Upper lobe of left lung (tissue), 6 donors: ENCODE measurements at regions not wholly inside any gene's neighbourhood (a gene's known extent, or its start where the extent isn't known, plus 50 kb on each side); places are given as distances from the start of the nearest gene placed in this dataset.

Experiments
- ATAC-seq, 2 donors: fragments of 200-7000 bp; cut with Tn5 transposase; one replicate each; pipeline ENCODE4 v1.9.1; 2022; ENCODE audit warnings: mild to moderate bottlenecking in 2 of 2, moderate library complexity in 2 of 2; ENCODE audit not compliant: low FRiP score in 2 of 2
- DNase-seq, 2 donors: peaks; one replicate each; pipeline ENCODE4 v3.0.0-alpha.2; 2019 to 2020
- H3K27ac ChIP-seq, 4 donors: fragments of 200-600 bp; sonication (generic); one replicate each; pipeline ENCODE4 v1.5.1; 2016 to 2019
- H3K27me3 ChIP-seq, 4 donors: fragments of 200-600 bp; sonication (generic); one replicate each; pipeline ENCODE4 v1.5.1; 2017 to 2019
- H3K36me3 ChIP-seq, 4 donors: fragments of 200-600 bp; sonication (generic); one replicate each; pipeline ENCODE4 v1.5.1; 2016 to 2019
- H3K4me1 ChIP-seq, 4 donors: fragments of 200-600 bp; sonication (generic); one replicate each; pipeline ENCODE4 v1.5.1; 2018 to 2019
- H3K4me3 ChIP-seq, 4 donors: fragments of 200-600 bp; sonication (generic); one replicate each; pipeline ENCODE4 v1.5.1; 2017 to 2019; ENCODE audit warnings: mild to moderate bottlenecking in 2 of 4, moderate library complexity in 1 of 4
- H3K9me3 ChIP-seq, 4 donors: fragments of 200-600 bp; sonication (generic); one replicate each; pipeline ENCODE4 v1.5.1; 2018 to 2019
- CTCF ChIP-seq, 6 experiments: fragments of 450-650 bp in 4 of 6; fragments of 200-600 bp in 2 of 6; sonication (generic) in 2 of 6; IDR thresholded peaks; one replicate each; pipeline ENCODE4 v1.5.1; 2016 to 2019; ENCODE audit warnings: antibody characterized with exemption in 6 of 6
- EP300 ChIP-seq, 4 donors: sonication (generic); formaldehyde crosslinking; IDR thresholded peaks; one replicate each; pipeline ENCODE4 v1.5.1; 2017; ENCODE audit warnings: antibody characterized with exemption in 4 of 4, control low read depth in 2 of 4
- POLR2A ChIP-seq, 4 donors: fragments of 450-650 bp; IDR thresholded peaks; one replicate each; pipeline ENCODE4 v1.5.1; 2016 to 2017; ENCODE audit warnings: antibody characterized with exemption in 4 of 4, mild to moderate bottlenecking in 2 of 4
- POLR2AphosphoS5 ChIP-seq, 2 donors: sonication (generic); formaldehyde crosslinking; IDR thresholded peaks; one replicate each; pipeline ENCODE4 v1.5.1; 2017; ENCODE audit warnings: antibody characterized with exemption in 2 of 2
- WGBS, 2 donors: methylation state at CpG; one replicate each; pipeline ENCODE4 v1.1.5; 2017 to 2018; 5-methylcytosine and 5-hydroxymethylcytosine counted together
- donor health status: DM: no; HTN: no; CAD: no; lungs with moderate emphysema.
- donor health status: DM: no; HTN: yes; CAD: no; lungs with severe emphysema.

GRCh38 chr5:135718151-135718550 lies 116.3 kb upstream of the SLC25A48 start:
- Histone ChIP-seq H3K9me3 (no peaks in the 10 kb centered on the region), H3K27ac (no peak overlapping the region), H3K36me3 (no peaks in the 10 kb centered on the region), H3K27me3 (peaks cover 0 to 3% (median 0%) of the 10 kb centered on the region in 4 donors), H3K4me1 (peaks cover 0 to 12% (median 0%) of the 10 kb centered on the region in 4 donors), H3K4me3 (no peak overlapping the region)
- TF ChIP-seq POLR2AphosphoS5 (IDR thresholded peaks at IDR 0.05) (no peak), CTCF (IDR thresholded peaks at IDR 0.05) (no peak), POLR2A (IDR thresholded peaks at IDR 0.05) (no peak), EP300 (IDR thresholded peaks at IDR 0.05) (no peak)
- WGBS, 2 donors: 66% methylated on average over 3 to 4 of the region's 4 CpGs
- DNase-seq (no peak), ATAC-seq (no peak)

- ATAC-seq: no peak
- no peaks in the 10 kb centered on the region for H3K9me3 ChIP-seq
- peak in 1 of 2 donors; percentile 45 for DNase-seq
- H3K4me1 ChIP-seq: peaks cover 0 to 12% (median 0%) of the 10 kb centered on the region in 4 donors
- H3K36me3 ChIP-seq: no peaks in the 10 kb centered on the region
- TF ChIP-seq EP300 (IDR thresholded peaks at IDR 0.05) (no peak), POLR2A (IDR thresholded peaks at IDR 0.05) (no peak), CTCF (IDR thresholded peaks at IDR 0.05) (no peak), POLR2AphosphoS5 (IDR thresholded peaks at IDR 0.05) (no peak)
- peak overlapping the region in 1 of 4 donors; percentile 35 for H3K27ac ChIP-seq
- peaks cover 0 to 3% (median 0%) of the 10 kb centered on the region in 4 donors for H3K27me3 ChIP-seq
- H3K4me3 ChIP-seq: no peak overlapping the region
- 59 to 66% methylated on average over 4 of the region's 4 CpGs for WGBS, 2 donors
Observed at GRCh38 chr5:135715267-135716055, 119.0 kb upstream of the SLC25A48 start.

DNA sequence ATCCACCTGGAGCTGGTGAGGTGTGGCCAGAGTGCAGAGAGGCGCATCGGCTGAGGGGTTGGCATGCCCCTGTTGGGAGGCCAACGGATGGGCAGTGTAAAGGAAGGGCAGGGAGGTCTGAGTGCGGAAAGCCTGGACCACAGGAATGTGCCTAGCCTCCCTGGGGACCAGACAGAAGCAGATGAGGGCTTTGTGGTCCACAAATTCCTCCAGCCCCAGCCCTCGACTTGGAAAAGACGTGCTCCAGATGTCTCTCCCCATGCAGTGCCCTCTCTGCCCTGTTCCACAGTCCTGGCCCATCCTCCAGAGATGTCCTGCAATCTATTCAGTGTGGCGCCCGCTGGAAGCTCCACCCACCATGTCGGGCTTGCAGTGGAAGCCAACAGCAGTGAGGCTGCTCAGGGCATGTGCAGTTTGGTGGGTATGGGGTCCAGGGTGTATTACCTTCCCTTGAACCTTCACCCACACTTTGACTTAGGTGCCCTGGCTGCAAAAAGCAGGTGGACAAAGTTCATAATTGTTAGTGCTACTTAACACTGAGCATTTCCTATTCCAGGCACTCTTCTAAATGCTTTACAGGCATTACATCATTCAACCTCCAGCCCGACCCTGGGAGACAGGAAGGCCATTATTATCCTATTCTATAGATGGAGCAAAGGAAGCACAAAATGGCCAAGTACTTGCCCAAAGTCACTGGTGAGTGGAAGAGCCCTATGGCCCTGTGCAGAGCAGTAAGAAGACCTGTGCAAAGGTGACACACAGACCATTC lies 120.2 kb upstream of the SLC25A48 start:
- no peak for DNase-seq

GRCh38 chr5:135713161-135713915 lies 121.1 kb upstream of the SLC25A48 start:
- no peak for TF ChIP-seq EP300 (IDR thresholded peaks at IDR 0.05)
- no peak for TF ChIP-seq CTCF (IDR thresholded peaks at IDR 0.05)
- TF ChIP-seq POLR2AphosphoS5 (IDR thresholded peaks at IDR 0.05): no peak
- no peak for TF ChIP-seq POLR2A (IDR thresholded peaks at IDR 0.05)
- WGBS, 2 donors: 83% methylated on average over 11 of the region's 11 CpGs
- no peak for ATAC-seq

More for the DNA sequence above, 120.2 kb upstream of the SLC25A48 start:
- Histone ChIP-seq H3K4me3 (no peak overlapping the region), H3K4me1 (peaks cover 0 to 12% (median 0%) of the 10 kb centered on the region in 4 donors), H3K27me3 (peaks cover 0 to 3% (median 0%) of the 10 kb centered on the region in 4 donors), H3K27ac (no peak overlapping the region), H3K9me3 (no peaks in the 10 kb centered on the region), H3K36me3 (no peaks in the 10 kb centered on the region)
- TF ChIP-seq CTCF (IDR thresholded peaks at IDR 0.05): no peak
- TF ChIP-seq EP300 (IDR thresholded peaks at IDR 0.05): no peak
- no peak for TF ChIP-seq POLR2A (IDR thresholded peaks at IDR 0.05)
- no peak for TF ChIP-seq POLR2AphosphoS5 (IDR thresholded peaks at IDR 0.05)
- ATAC-seq: no peak
- WGBS, 2 donors: 63 to 76% methylated on average over 9 to 10 of the region's 10 CpGs

More at GRCh38 chr5:135713161-135713915, 121.1 kb upstream of the SLC25A48 start:
- DNase-seq: no peak
- Histone ChIP-seq H3K27ac (no peak overlapping the region), H3K9me3 (no peaks in the 10 kb centered on the region), H3K4me1 (peaks cover 0 to 12% (median 0%) of the 10 kb centered on the region in 4 donors), H3K27me3 (no peaks in the 10 kb centered on the region), H3K36me3 (no peaks in the 10 kb centered on the region), H3K4me3 (no peak overlapping the region)
